ENCODE measurements at regions not wholly inside any gene's neighbourhood (a gene's known extent, or its start where the extent isn't known, plus 50 kb on each side); places are given as distances from the start of the nearest gene placed in this dataset.

- DNase-seq (ENCODE audit: extremely low read depth in 1 of 2, low read depth in 1 of 2): no peak
Measured at GRCh38 chr11:36729825-36730224, 131.8 kb upstream of the RAG2 start.

- DNase-seq (ENCODE audit: extremely low read depth in 1 of 2, low read depth in 1 of 2): no peak
Measured at GRCh38 chr11:36726420-36726819, 128.4 kb upstream of the RAG2 start.

- no peak for DNase-seq (ENCODE audit: extremely low read depth in 1 of 2, low read depth in 1 of 2)
Measured at GRCh38 chr11:36724742-36725385, 126.8 kb upstream of the RAG2 start.

GRCh38 chr11:36722421-36722820 lies 124.4 kb upstream of the RAG2 start:
- DNase-seq (ENCODE audit: extremely low read depth in 1 of 2, low read depth in 1 of 2): no peak

GRCh38 chr11:36719358-36720107 lies 121.5 kb upstream of the RAG2 start:
- DNase-seq (ENCODE audit: extremely low read depth in 1 of 2, low read depth in 1 of 2): no peak

GRCh38 chr11:36718451-36718850 lies 120.4 kb upstream of the RAG2 start:
- no peak for DNase-seq (ENCODE audit: extremely low read depth in 1 of 2, low read depth in 1 of 2)

GRCh38 chr11:36713715-36714114 lies 115.7 kb upstream of the RAG2 start:
- DNase-seq (ENCODE audit: extremely low read depth in 1 of 2, low read depth in 1 of 2): no peak

GRCh38 chr11:36711104-36711825 lies 113.2 kb upstream of the RAG2 start:
- DNase-seq (ENCODE audit: extremely low read depth in 1 of 2, low read depth in 1 of 2): no peak

All from stimulated activated CD8-positive, alpha-beta memory T cell treated with anti-CD3 and anti-CD28 coated beads, Interleukin-7, amount 100 ng/mL, for 48 hours (primary cell).